OCI-LY3 (cell line): ENCODE measurements at regions not wholly inside any gene's neighbourhood (a gene's known extent, or its start where the extent isn't known, plus 50 kb on each side); places are given as distances from the start of the nearest gene placed in this dataset.

Experiments used
- H2AFZ ChIP-seq: fragments of 200-600, 300-600 bp; shearing (Covaris generic); 2 replicates; pipeline ENCODE4 v1.6.0; 2014; ENCODE audit warnings: antibody characterized with exemption, low read depth, low read length
- H3K27ac ChIP-seq: fragments of 200-600, 300-600 bp; sonication (generic); 2 replicates; pipeline ENCODE4 v1.5.1; 2014; ENCODE audit warnings: mild to moderate bottlenecking, low read length, moderate library complexity, mixed read lengths
- H3K27me3 ChIP-seq: fragments of 200-600, 300-600 bp; sonication (generic); 2 replicates; pipeline ENCODE4 v1.6.1; 2014; ENCODE audit warnings: low read depth, low read length, mixed read lengths
- H3K36me3 ChIP-seq: fragments of 200-600, 300-600 bp; sonication (generic); replicated peaks from 2 replicates; pipeline ENCODE3; 2014; ENCODE audit warnings: low read depth, low read length, mixed read lengths
- H3K4me1 ChIP-seq: fragments of 300-600, 200-600 bp; sonication (generic); 2 replicates; pipeline ENCODE4 v1.6.1; 2014; ENCODE audit warnings: low read length, mixed read lengths
- H3K4me2 ChIP-seq: fragments of 200-600, 300-600 bp; sonication (generic); 2 replicates; pipeline ENCODE4 v1.6.1; 2014; ENCODE audit warnings: low read length, mixed read lengths
- H3K4me3 ChIP-seq: fragments of 300-600, 200-600 bp; sonication (generic); 2 replicates; pipeline ENCODE4 v1.5.1; 2014; ENCODE audit warnings: antibody characterized with exemption, mild to moderate bottlenecking, low read length, moderate library complexity
- H3K79me2 ChIP-seq: fragments of 300-600, 200-600 bp; shearing (Covaris generic); 2 replicates; pipeline ENCODE4 v1.6.1; 2014; ENCODE audit warnings: mild to moderate bottlenecking, low read length, mixed read lengths
- H3K9ac ChIP-seq: fragments of 300-600, 200-600 bp; shearing (Covaris generic); 2 replicates; pipeline ENCODE4 v1.6.0; 2014; ENCODE audit warnings: mild to moderate bottlenecking, low read length, moderate library complexity
- H3K9me3 ChIP-seq: fragments of 200-600, 300-600 bp; shearing (Covaris generic); 2 replicates; pipeline ENCODE4 v1.6.1; 2014; ENCODE audit warnings: low read length, mixed read lengths; ENCODE audit not compliant: insufficient read depth
- H4K20me1 ChIP-seq: fragments of 200-600, 300-600 bp; sonication (generic); 2 replicates; pipeline ENCODE4 v1.6.1; 2016; ENCODE audit warnings: low read length, mixed read lengths; ENCODE audit not compliant: insufficient read depth
- CTCF ChIP-seq: fragments of 200-600, 300-600 bp; sonication (generic); IDR thresholded peaks from 2 replicates; pipeline ENCODE4 v1.5.1; 2014; ENCODE audit warnings: antibody characterized with exemption, low read length, low read depth
- EZH2phosphoT487 ChIP-seq: fragments of 200-600 bp; shearing (Covaris generic); IDR thresholded peaks from 2 replicates; pipeline ENCODE4 v1.6.1; 2018; ENCODE audit warnings: antibody characterized with exemption, mixed run types, low read depth

- no peaks in the 10 kb centered on the region for H3K36me3 ChIP-seq
- no peak for TF ChIP-seq CTCF
- no peak for TF ChIP-seq EZH2phosphoT487
Measured at GRCh38 chr11:109526061-109526460, 104.1 kb downstream of the C11orf87 start.

GRCh38 chr11:109526931-109527330 lies 104.9 kb downstream of the C11orf87 start:
- Histone ChIP-seq H3K4me3 (no peak overlapping the region), H3K4me1 (no peaks in the 10 kb centered on the region; the same call in 1 of the 2 replicates), H3K27me3 (no peaks in the 10 kb centered on the region), H3K9ac (no peak overlapping the region), H3K4me2 (no peak overlapping the region), H4K20me1 (no peaks in the 10 kb centered on the region), H3K9me3 (no peaks in the 10 kb centered on the region), H3K36me3 (no peaks in the 10 kb centered on the region), H3K79me2 (no peaks in the 10 kb centered on the region), H2AFZ (no peak overlapping the region), H3K27ac (no peak overlapping the region)
- TF ChIP-seq EZH2phosphoT487 = no peak

More at GRCh38 chr11:109526061-109526460, 104.1 kb downstream of the C11orf87 start:
- Histone ChIP-seq H3K27me3 (no peaks in the 10 kb centered on the region), H3K79me2 (no peaks in the 10 kb centered on the region), H3K4me1 (no peaks in the 10 kb centered on the region; the same call in 1 of the 2 replicates), H4K20me1 (no peaks in the 10 kb centered on the region), H3K4me2 (no peak overlapping the region), H3K27ac (no peak overlapping the region), H2AFZ (no peak overlapping the region), H3K9ac (no peak overlapping the region), H3K9me3 (no peaks in the 10 kb centered on the region), H3K4me3 (no peak overlapping the region)

GRCh38 chr11:109527496-109527895 lies 105.5 kb downstream of the C11orf87 start:
- H3K36me3 ChIP-seq = no peaks in the 10 kb centered on the region
- no peak overlapping the region for H2AFZ ChIP-seq
- no peaks in the 10 kb centered on the region; the same call in 1 of the 2 replicates for H3K4me1 ChIP-seq
- no peak overlapping the region for H3K27ac ChIP-seq
- H3K9ac ChIP-seq = no peak overlapping the region
- no peak overlapping the region for H3K4me3 ChIP-seq
- TF ChIP-seq CTCF (no peak), EZH2phosphoT487 (no peak)
- no peak overlapping the region for H3K4me2 ChIP-seq
- no peaks in the 10 kb centered on the region for H3K79me2 ChIP-seq
- H4K20me1 ChIP-seq = no peaks in the 10 kb centered on the region
- no peaks in the 10 kb centered on the region for H3K9me3 ChIP-seq
- no peaks in the 10 kb centered on the region for H3K27me3 ChIP-seq

- no peak overlapping the region for H3K9ac ChIP-seq
- H3K4me1 ChIP-seq = no peaks in the 10 kb centered on the region
- no peaks in the 10 kb centered on the region for H3K79me2 ChIP-seq
- TF ChIP-seq EZH2phosphoT487 = no peak
- no peak for TF ChIP-seq CTCF
- H3K9me3 ChIP-seq = no peaks in the 10 kb centered on the region
- H4K20me1 ChIP-seq = no peaks in the 10 kb centered on the region
- H2AFZ ChIP-seq = no peak overlapping the region
- H3K27me3 ChIP-seq = no peaks in the 10 kb centered on the region
- no peak overlapping the region for H3K4me2 ChIP-seq
- H3K36me3 ChIP-seq = no peaks in the 10 kb centered on the region
- H3K4me3 ChIP-seq = no peak overlapping the region
- no peak overlapping the region for H3K27ac ChIP-seq
Measured at GRCh38 chr11:109547356-109548027, 125.5 kb downstream of the C11orf87 start.
